Fibroblast of the aortic adventitia (primary cell): ENCODE measurements at regions not wholly inside any gene's neighbourhood (a gene's known extent, or its start where the extent isn't known, plus 50 kb on each side); places are given as distances from the start of the nearest gene placed in this dataset.

ENCODE experiments used
- DNase-seq: peaks from one replicate; pipeline ENCODE4 v3.0.0-alpha.2; 2010; ENCODE audit warnings: low read depth
- H3K4me3 ChIP-seq: 2 replicates; pipeline ENCODE4 v1.5.1; 2011; ENCODE audit warnings: low read depth, mild to moderate bottlenecking, control low read depth, low read length, moderate library complexity
- CTCF ChIP-seq: IDR thresholded peaks from 2 replicates; pipeline ENCODE4 v1.5.1; 2011; ENCODE audit warnings: mild to moderate bottlenecking, low read length, control low read depth, inconsistent platforms; ENCODE audit not compliant: insufficient read depth

- TF ChIP-seq CTCF: no peak
- no peak overlapping the region for H3K4me3 ChIP-seq
- DNase-seq: no peak
These were observed 222.9 kb downstream of the CTTN start for GRCh38 chr11:70621241-70621640.

- TF ChIP-seq CTCF: no peak
- DNase-seq: no peak
These were observed 223.8 kb downstream of the CTTN start for GRCh38 chr11:70622091-70622490.

GRCh38 chr11:70623906-70624597 is 225.7 kb downstream of the CTTN start:
- H3K4me3 ChIP-seq: no peak overlapping the region
- no peak for TF ChIP-seq CTCF
- DNase-seq: no peak

More at GRCh38 chr11:70622091-70622490, 223.8 kb downstream of the CTTN start:
- no peak overlapping the region for H3K4me3 ChIP-seq

GRCh38 chr11:70624598-70624993 is 226.3 kb downstream of the CTTN start:
- DNase-seq: no peak
- H3K4me3 ChIP-seq: no peak overlapping the region
- no peak for TF ChIP-seq CTCF

- no peak for TF ChIP-seq CTCF
- no peak overlapping the region for H3K4me3 ChIP-seq
- no peak for DNase-seq
These were observed 226.7 kb downstream of the CTTN start for GRCh38 chr11:70625051-70625450.

GRCh38 chr11:70625582-70626518 is 227.5 kb downstream of the CTTN start:
- H3K4me3 ChIP-seq: no peak overlapping the region
- TF ChIP-seq CTCF: no peak
- DNase-seq: no peak
